ENCODE measurements at regions not wholly inside any gene's neighbourhood (a gene's known extent, or its start where the extent isn't known, plus 50 kb on each side); places are given as distances from the start of the nearest gene placed in this dataset.

DNA sequence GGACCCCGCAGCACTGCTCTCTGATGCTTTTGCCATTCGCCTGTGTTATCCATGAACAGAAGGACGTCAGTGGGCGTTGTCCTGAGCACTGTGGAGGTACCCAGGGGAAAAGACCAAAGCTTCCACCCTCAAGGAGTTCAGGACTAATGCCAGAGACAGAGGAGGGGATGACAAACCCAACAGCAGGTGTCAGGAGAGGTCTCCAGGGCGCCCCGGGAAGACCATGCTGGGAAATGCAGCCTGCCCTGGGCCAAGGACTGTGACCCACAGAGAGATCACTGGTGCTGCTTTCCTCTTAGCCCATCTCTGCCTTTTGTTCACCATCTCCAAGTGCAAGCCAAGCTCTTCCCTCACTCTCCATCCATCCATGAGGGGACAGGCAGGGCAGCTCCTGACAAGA is 166.8 kb upstream of the PFKP start:
- H2AFZ ChIP-seq (replicated peaks): no peak overlapping the region
- TF ChIP-seq, protein P1, sequence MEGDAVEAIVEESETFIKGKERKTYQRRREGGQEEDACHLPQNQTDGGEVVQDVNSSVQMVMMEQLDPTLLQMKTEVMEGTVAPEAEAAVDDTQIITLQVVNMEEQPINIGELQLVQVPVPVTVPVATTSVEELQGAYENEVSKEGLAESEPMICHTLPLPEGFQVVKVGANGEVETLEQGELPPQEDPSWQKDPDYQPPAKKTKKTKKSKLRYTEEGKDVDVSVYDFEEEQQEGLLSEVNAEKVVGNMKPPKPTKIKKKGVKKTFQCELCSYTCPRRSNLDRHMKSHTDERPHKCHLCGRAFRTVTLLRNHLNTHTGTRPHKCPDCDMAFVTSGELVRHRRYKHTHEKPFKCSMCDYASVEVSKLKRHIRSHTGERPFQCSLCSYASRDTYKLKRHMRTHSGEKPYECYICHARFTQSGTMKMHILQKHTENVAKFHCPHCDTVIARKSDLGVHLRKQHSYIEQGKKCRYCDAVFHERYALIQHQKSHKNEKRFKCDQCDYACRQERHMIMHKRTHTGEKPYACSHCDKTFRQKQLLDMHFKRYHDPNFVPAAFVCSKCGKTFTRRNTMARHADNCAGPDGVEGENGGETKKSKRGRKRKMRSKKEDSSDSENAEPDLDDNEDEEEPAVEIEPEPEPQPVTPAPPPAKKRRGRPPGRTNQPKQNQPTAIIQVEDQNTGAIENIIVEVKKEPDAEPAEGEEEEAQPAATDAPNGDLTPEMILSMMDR (IDR thresholded peaks at IDR 0.05): no peak
- TF ChIP-seq EZH2phosphoT487 (IDR thresholded peaks at IDR 0.05): no peak
- no peak for TF ChIP-seq EZH2 (IDR thresholded peaks at IDR 0.05)
- no peaks in the 10 kb centered on the region for H3K9me3 Mint-ChIP-seq
- no peak overlapping the region for H3K9ac ChIP-seq
- H3K27me3 Mint-ChIP-seq (ENCODE audit: insufficient read depth, low read depth): peaks cover 5% of the 10 kb centered on the region
- no peak overlapping the region for H3K4me2 ChIP-seq
- no peaks in the 10 kb centered on the region for H3K27me3 ChIP-seq
- no peak overlapping the region for H3K27ac ChIP-seq
- H3K79me2 ChIP-seq (ENCODE audit: low read depth): no peaks in the 10 kb centered on the region
- no peak overlapping the region for H3K4me3 ChIP-seq
- no peak overlapping the region for H3K27ac Mint-ChIP-seq
- H3K4me3 Mint-ChIP-seq: no peak overlapping the region
- H4K20me1 ChIP-seq (ENCODE audit: low read depth): no peaks in the 10 kb centered on the region
- no peaks in the 10 kb centered on the region for H3K36me3 Mint-ChIP-seq
- H3K4me1 Mint-ChIP-seq: peaks cover 7% of the 10 kb centered on the region
- peaks cover 5% of the 10 kb centered on the region for H3F3A ChIP-seq (ENCODE audit: low read depth)
- DNase-seq (ENCODE audit: low spot score): no peak
- peaks cover 4% of the 10 kb centered on the region for H3K4me1 ChIP-seq
- no peaks in the 10 kb centered on the region for H3K9me3 ChIP-seq (ENCODE audit: low read depth)
- no peaks in the 10 kb centered on the region for H3K36me3 ChIP-seq

DNA sequence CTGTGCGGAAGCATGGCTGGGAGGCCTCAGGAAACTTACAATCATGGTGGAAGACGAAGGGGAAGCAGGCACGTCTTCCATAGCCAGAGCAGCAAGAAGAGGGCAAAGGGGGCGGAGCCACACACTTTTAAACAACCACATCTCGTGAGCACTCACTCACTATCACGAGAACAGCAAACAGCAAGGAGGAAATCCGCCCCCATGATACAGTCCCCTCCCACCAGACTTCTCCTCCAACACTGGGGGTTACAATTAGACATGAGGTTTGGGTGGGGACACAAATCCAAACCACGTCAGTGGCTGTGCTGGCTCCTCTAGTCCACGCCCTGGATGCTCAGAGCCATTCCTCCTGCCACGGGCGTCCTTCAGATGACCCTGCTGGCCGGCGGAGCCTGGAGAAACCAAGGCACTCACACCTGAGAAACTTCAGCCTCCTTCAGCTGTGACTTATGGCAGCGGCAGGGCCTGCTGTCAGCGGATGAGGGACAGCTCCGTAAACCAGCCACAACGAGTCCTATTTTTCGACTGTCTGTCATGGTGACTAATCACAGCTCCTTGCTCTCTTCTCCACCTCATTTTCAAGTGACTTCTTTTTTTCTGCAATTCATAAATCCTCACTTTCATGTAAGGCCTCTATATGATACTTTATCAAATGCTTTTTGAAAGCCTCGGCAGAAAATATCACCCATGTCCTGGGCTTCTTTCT is 167.9 kb upstream of the PFKP start:
- H3K9ac ChIP-seq: no peak overlapping the region
- H3K36me3 Mint-ChIP-seq: no peaks in the 10 kb centered on the region
- H3K9me3 Mint-ChIP-seq: no peaks in the 10 kb centered on the region
- no peak overlapping the region for H3K4me2 ChIP-seq
- H3K27ac Mint-ChIP-seq: no peak overlapping the region
- H3K4me1 Mint-ChIP-seq: peaks cover 9% of the 10 kb centered on the region
- H2AFZ ChIP-seq (replicated peaks): no peak overlapping the region
- no peak overlapping the region for H3K27ac ChIP-seq
- no peaks in the 10 kb centered on the region for H3K79me2 ChIP-seq (ENCODE audit: low read depth)
- H3K27me3 ChIP-seq: no peaks in the 10 kb centered on the region
- no peaks in the 10 kb centered on the region for H3K9me3 ChIP-seq (ENCODE audit: low read depth)
- H3K4me3 ChIP-seq: no peak overlapping the region
- peaks cover 13% of the 10 kb centered on the region for H3K4me1 ChIP-seq
- H3K27me3 Mint-ChIP-seq (ENCODE audit: insufficient read depth, low read depth): peaks cover 5% of the 10 kb centered on the region
- H4K20me1 ChIP-seq (ENCODE audit: low read depth): no peaks in the 10 kb centered on the region
- no peak overlapping the region for H3K4me3 Mint-ChIP-seq
- TF ChIP-seq EZH2phosphoT487 (IDR thresholded peaks at IDR 0.05) (no peak), EZH2 (IDR thresholded peaks at IDR 0.05) (no peak)
- TF ChIP-seq, protein P1 (IDR thresholded peaks at IDR 0.05): no peak
- peaks cover 10% of the 10 kb centered on the region for H3F3A ChIP-seq (ENCODE audit: low read depth)
- H3K36me3 ChIP-seq: no peaks in the 10 kb centered on the region
- no peak for DNase-seq (ENCODE audit: low spot score)

DNA sequence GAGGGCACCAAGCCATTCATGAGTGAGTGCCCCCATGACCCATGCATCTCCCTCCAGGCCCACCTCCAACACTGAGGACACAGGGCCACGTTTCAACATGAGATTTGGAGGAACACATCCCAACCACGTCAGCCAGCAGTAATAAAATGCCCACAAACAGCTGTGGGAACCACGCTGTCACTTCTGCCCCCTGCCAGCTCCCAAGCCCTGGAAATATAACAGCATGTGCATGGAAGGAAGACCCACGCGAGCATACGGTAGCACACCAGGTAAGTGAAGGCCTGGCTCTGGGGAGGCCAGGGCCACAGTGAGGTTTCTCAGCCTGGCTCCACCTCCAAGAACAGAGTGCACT is 168.9 kb upstream of the PFKP start:
- peaks cover 5% of the 10 kb centered on the region for H3K27me3 Mint-ChIP-seq (ENCODE audit: insufficient read depth, low read depth)
- Histone ChIP-seq H3K4me2 (no peak overlapping the region), H3K27ac (no peak overlapping the region), H3K4me1 (peaks cover 13% of the 10 kb centered on the region), H3K27me3 (no peaks in the 10 kb centered on the region), H3F3A (ENCODE audit: low read depth) (peaks cover 10% of the 10 kb centered on the region), H3K36me3 (no peaks in the 10 kb centered on the region), H4K20me1 (ENCODE audit: low read depth) (no peaks in the 10 kb centered on the region), H2AFZ (replicated peaks) (no peak overlapping the region), H3K9ac (no peak overlapping the region), H3K4me3 (no peak overlapping the region), H3K79me2 (ENCODE audit: low read depth) (no peaks in the 10 kb centered on the region), H3K9me3 (ENCODE audit: low read depth) (no peaks in the 10 kb centered on the region)
- no peak overlapping the region for H3K4me3 Mint-ChIP-seq
- H3K9me3 Mint-ChIP-seq: no peaks in the 10 kb centered on the region
- no peaks in the 10 kb centered on the region for H3K36me3 Mint-ChIP-seq
- TF ChIP-seq EZH2phosphoT487 (IDR thresholded peaks at IDR 0.05) (no peak), EZH2 (IDR thresholded peaks at IDR 0.05) (no peak)
- TF ChIP-seq, protein P1 (IDR thresholded peaks at IDR 0.05): no peak
- peaks cover 9% of the 10 kb centered on the region for H3K4me1 Mint-ChIP-seq
- H3K27ac Mint-ChIP-seq: no peak overlapping the region
- no peak for DNase-seq (ENCODE audit: low spot score)
